ENCODE measurements at regions not wholly inside any gene's neighbourhood (a gene's known extent, or its start where the extent isn't known, plus 50 kb on each side); places are given as distances from the start of the nearest gene placed in this dataset.

GRCh38 chr10:29199941-29200679 lies 88.8 kb upstream of the LYZL1 start:
- Histone ChIP-seq H3K4me3 (replicated peaks in 1 of 3; ENCODE audit: low read depth in 2 of 3, low read length in 3 of 3) (no peak overlapping the region), H3K27ac (ENCODE audit: low read depth in 1 of 2, low read length in 2 of 2) (no peak overlapping the region), H3K9ac (ENCODE audit: insufficient read depth, low read length, poor library complexity, severe bottlenecking) (no peak overlapping the region), H3K4me1 (ENCODE audit: control insufficient read depth in 1 of 2, insufficient read depth in 2 of 2, low read length in 2 of 2) (no peaks in the 10 kb centered on the region), H4K20me1 (ENCODE audit: insufficient read depth, low read length) (no peaks in the 10 kb centered on the region), H3K4me2 (replicated peaks; ENCODE audit: extremely low read depth, low read length, poor library complexity, severe bottlenecking) (no peak overlapping the region), H2AFZ (ENCODE audit: insufficient read depth, low read depth, low read length, poor library complexity, severe bottlenecking) (no peak overlapping the region), H3K9me3 (replicated peaks in 1 of 2; ENCODE audit: control insufficient read depth in 1 of 2, insufficient read depth in 1 of 2, low read length in 2 of 2) (no peaks in the 10 kb centered on the region), H3K79me2 (ENCODE audit: insufficient read depth, low read length) (no peaks in the 10 kb centered on the region), H3K36me3 (replicated peaks in 1 of 2; ENCODE audit: control insufficient read depth in 1 of 2, insufficient read depth in 2 of 2, low read length in 2 of 2) (no peaks in the 10 kb centered on the region), H3K27me3 (ENCODE audit: control insufficient read depth in 2 of 2, insufficient read depth in 2 of 2, low read length in 2 of 2) (peaks cover 0 to 3% of the 10 kb centered on the region in 2 donors)
- no peak for TF ChIP-seq CTCF (IDR thresholded peaks at IDR 0.05)
- Mint-ChIP-seq H3K4me1 (no peaks in the 10 kb centered on the region), H3K9me3 (peaks cover 0 to 3% (median 2%) of the 10 kb centered on the region in 7 donors), H3K27me3 (ENCODE audit: low read depth in 3 of 3) (peaks cover 15 to 41% (median 25%) of the 10 kb centered on the region in 3 donors), H3K36me3 (no peaks in the 10 kb centered on the region), H3K4me3 (no peak overlapping the region), H3K27ac (no peak overlapping the region)
- DNase-seq = no peak
- no CpG with 5 or more reads among the region's 4 CpGs for WGBS (ENCODE audit: insufficient coverage)
- intact Hi-C loops (cut with micrococcal nuclease) = no loop called here

GRCh38 chr10:29202386-29202940 lies 86.4 kb upstream of the LYZL1 start:
- no peak overlapping the region for H3K27ac Mint-ChIP-seq
- Histone ChIP-seq H3K27me3 (ENCODE audit: control insufficient read depth in 2 of 2, insufficient read depth in 2 of 2, low read length in 2 of 2) (no peaks in the 10 kb centered on the region), H3K27ac (ENCODE audit: low read depth in 1 of 2, low read length in 2 of 2) (no peak overlapping the region), H3K4me1 (ENCODE audit: control insufficient read depth in 1 of 2, insufficient read depth in 2 of 2, low read length in 2 of 2) (no peaks in the 10 kb centered on the region), H3K4me2 (replicated peaks; ENCODE audit: extremely low read depth, low read length, poor library complexity, severe bottlenecking) (no peak overlapping the region), H3K79me2 (ENCODE audit: insufficient read depth, low read length) (no peaks in the 10 kb centered on the region), H4K20me1 (ENCODE audit: insufficient read depth, low read length) (no peaks in the 10 kb centered on the region), H2AFZ (ENCODE audit: insufficient read depth, low read depth, low read length, poor library complexity, severe bottlenecking) (no peak overlapping the region), H3K36me3 (replicated peaks in 1 of 2; ENCODE audit: control insufficient read depth in 1 of 2, insufficient read depth in 2 of 2, low read length in 2 of 2) (no peaks in the 10 kb centered on the region), H3K9me3 (replicated peaks in 1 of 2; ENCODE audit: control insufficient read depth in 1 of 2, insufficient read depth in 1 of 2, low read length in 2 of 2) (no peaks in the 10 kb centered on the region), H3K4me3 (replicated peaks in 1 of 3; ENCODE audit: low read depth in 2 of 3, low read length in 3 of 3) (no peak overlapping the region), H3K9ac (ENCODE audit: insufficient read depth, low read length, poor library complexity, severe bottlenecking) (no peak overlapping the region)
- WGBS (ENCODE audit: insufficient coverage) = 37% methylated on average over 8 of the region's 10 CpGs
- no peaks in the 10 kb centered on the region for H3K4me1 Mint-ChIP-seq
- DNase-seq = no peak
- no peaks in the 10 kb centered on the region for H3K36me3 Mint-ChIP-seq
- intact Hi-C loops (cut with micrococcal nuclease) = no loop called here
- TF ChIP-seq CTCF (IDR thresholded peaks at IDR 0.05) = no peak
- H3K4me3 Mint-ChIP-seq = no peak overlapping the region
- H3K27me3 Mint-ChIP-seq (ENCODE audit: low read depth in 3 of 3) = peaks cover 19 to 47% (median 29%) of the 10 kb centered on the region in 3 donors
- H3K9me3 Mint-ChIP-seq = peaks cover 0 to 3% (median 0%) of the 10 kb centered on the region in 7 donors
